IPS-NIHi7 (cell line): ENCODE measurements at regions not wholly inside any gene's neighbourhood (a gene's known extent, or its start where the extent isn't known, plus 50 kb on each side); places are given as distances from the start of the nearest gene placed in this dataset.
"Not testable (repeated sequence)": the region's sequence is repeated elsewhere in the genome, so short reads cannot be mapped to it uniquely, and the experiment has no call there.

Experiments used
- DNase-seq: peaks from one replicate; pipeline ENCODE4 v3.0.0; 2012; ENCODE audit warnings: mixed read lengths; ENCODE audit errors: extremely low spot score

DNA sequence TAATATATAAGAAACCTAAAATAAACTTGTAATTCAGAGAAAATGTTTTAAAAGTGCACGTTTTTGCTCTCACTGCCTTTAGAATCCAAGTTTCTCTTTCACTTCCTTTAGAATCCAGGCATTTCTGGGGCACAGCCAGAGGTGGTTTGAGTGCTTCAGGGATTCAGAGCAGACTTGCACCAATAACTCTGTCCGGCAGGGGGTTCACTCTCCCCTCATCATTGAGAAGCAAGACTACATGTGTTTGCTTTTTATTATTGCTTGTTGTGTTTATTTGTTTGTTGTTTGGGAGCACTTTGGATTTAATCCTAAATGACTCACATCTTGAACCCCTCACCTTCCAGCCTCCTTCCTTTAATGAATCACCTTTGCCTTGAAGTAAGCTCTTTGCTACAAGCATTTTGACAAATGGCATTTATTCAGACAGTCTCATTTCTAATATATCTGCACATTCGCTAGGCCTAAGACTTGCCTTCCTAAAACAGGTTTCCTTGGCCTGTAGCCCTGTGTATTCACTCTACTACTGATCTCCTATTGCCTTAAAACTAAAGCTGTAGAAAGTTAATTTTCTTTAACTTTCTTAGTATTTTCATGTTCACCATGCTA is 233.5 kb upstream of the ATP5MC3 start:
- peak; percentile 73 for DNase-seq

DNA sequence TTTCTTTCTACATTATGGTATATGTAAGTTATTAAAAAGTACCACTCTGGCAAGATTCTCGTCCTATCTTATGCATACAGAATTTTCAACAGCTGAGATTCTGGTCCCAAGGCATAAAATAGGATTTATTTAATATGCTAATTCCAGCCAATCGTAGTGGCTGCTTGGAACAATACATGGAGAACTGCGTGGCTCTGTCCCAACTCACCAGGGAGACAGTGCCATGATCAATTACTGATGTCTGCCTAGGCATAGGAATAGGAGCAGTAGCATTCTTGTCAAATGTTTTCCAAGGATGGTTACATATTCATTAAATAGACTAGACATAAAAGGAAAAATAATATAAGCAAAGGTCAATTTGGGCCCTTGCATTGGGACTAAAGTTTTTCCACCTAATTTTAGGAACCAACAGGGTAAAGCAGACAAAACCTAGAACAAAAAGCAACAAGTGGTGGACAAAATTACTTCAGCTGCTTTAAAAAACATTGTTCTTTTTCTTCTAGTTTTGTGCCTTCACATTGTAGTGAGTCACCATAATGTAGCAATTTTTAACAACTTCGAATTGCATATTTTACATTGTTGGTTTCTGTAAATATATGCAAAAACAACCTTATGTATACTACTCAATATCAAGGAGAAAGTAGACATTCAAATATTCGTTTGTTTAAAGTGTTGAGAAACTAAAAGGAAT is 232.8 kb upstream of the ATP5MC3 start:
- no peak for DNase-seq

DNA sequence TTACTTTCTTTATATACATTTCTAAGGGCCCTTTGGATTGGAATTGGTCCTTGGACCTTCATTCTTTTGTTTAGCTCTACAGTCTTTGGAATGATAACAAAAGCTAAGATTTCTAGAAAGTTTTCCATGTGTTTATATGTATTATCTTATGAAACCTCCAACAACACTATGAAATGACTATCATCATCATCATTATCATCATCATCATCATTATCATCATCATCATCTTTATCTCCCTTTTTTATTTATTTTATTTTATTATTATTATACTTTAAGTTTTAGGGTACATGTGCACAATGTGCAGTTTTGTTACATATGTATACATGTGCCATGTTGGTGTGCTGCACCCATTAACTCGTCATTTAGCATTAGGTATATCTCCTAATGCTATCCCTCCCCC is 229.4 kb upstream of the ATP5MC3 start:
- not testable (repeated sequence) for DNase-seq

DNA sequence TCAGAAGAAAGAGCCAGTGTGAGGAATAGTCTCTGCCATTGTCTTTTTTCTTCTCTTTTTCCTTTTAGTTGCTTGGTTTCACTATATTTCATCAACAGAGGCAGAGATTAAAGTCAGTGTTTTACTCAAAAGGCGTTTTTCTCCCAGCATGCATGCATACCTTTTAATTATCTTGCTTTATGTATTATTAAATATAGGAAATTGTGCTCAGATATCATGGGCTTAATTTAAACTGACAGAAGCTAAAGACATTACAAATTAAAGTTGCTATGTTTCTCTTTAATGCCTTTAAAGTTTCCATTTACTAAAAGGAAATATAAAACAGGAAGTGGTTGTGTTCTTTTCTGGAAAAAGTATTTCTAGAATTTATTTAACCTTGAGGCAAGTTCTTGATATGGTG is 223.3 kb upstream of the ATP5MC3 start:
- no peak for DNase-seq

DNA sequence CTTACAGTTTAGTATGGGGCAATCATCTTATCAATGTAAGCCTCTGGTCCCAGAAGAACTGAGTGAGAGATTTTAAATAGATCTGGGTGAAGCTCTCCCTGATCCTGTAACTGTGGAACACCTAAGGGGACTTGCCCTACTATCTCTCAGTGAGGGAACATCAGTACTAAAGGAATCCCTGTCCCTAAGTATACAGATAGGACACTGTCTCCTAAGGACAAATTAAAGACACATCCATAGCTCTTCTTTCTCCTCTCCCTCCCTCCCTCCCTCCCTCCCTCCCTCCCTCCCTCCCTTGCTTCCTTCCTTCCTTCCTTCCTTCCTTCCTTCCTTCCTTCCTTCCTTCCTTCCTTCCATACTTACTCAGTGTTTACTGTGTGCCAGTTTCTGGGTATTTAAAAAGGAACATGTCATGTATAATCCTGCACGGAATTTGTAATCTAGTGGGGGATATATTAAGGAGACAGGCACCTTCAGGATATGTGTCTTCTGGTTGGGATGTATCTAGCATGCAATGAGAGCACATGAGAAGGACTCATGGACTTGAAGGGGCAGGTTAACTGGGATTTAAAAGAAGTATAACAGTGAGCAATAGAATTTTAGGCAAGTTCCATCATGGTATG is 222.2 kb upstream of the ATP5MC3 start:
- DNase-seq, result no peak

DNA sequence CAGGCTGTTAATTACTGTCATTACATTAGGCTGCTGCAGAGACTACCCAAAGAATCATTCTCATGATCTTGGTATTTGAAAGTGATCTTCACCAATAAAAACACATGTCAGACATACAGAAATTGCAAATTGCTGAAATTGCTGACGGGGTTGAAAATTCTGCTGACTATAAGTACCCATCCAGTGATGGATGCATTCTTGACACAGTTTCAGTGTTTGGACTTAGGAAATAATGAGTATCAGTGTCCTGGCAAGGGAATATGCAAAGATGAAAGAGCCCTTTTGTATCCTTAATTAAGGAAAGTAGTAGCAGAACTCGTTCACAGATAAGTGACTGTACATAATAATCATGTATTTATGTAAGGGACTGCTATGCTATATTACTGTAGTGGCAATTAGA is 221.1 kb upstream of the ATP5MC3 start:
- no peak for DNase-seq

DNA sequence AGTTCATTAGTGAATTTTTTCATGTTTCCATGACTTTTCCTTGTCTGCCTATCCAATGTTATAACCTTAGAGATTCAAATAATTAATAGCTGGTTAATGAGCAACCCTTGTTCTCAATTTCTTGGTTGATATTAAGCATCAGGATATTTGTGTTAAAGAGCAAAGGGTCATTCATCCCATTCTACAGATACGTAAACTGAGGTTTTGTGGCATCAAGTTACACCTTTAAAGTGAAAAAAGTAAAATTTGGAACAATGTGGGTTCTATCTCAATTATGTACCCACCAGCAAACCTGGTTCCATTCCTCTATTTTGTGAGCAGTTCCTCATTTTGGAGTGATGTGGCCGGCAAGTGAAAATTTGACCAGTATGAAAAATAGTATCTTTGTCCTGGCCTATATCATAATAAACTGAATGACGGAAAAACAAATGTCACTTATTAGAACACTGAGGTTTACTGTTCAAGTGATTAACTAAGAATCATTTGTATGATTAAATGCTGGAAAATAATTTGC is 220.5 kb upstream of the ATP5MC3 start:
- DNase-seq, result no peak

DNA sequence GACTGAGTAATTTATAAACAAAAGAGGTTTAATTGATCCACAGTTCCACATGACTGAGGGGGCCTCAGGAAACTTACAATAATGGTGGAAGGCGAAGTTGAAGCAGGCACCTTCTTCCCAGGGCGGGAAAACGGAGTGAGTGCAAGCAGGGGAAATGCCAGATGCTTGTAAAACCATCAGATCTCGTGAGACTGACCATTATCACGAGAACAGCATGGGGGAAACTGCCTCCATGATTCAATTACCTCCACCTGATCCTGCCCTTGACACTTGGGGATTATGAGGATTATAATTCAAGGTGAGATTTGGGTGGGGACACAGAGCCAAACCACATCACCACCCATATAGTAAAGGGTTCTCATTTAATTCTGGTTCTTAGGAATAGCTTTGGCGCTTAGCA is 219.5 kb upstream of the ATP5MC3 start:
- no peak for DNase-seq

DNA sequence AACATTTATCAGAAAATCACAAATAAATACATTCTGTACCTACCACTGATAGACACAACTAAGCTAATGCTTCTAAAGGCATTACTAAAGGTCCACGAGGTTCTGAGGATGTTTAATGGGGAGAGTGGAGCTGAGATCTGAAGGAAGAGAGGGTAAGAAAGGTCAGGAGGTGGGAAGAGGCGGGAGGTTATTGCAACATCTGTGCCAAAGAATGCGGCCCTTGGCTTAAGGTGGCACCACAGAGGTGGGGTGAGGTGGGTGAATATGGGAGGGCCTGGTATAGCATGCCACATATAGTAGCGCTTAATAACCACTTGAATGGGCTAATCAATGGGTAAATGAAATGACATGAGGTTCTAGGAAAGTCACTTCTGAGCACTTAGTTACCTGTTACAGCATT is 217.8 kb upstream of the ATP5MC3 start:
- no peak for DNase-seq

DNA sequence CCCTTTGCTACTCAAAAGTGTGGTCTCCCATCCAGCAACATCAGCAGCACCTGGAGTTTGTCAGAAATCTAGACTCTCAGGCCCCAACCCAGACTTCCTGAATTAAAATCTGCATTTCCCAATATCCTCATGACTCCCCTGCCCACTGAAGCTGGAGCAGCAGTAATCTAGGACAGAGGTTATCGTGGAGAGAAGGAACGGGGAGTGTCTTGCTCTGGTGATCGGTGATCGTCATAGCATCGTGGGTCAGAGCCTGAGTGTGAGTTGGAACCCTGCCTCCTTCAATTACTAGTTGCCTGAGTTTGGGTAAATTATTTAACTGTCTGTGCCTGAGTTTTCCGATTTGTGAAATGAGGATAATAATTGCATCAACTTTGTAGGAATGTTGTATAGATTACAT is 217.3 kb upstream of the ATP5MC3 start:
- no peak for DNase-seq

DNA sequence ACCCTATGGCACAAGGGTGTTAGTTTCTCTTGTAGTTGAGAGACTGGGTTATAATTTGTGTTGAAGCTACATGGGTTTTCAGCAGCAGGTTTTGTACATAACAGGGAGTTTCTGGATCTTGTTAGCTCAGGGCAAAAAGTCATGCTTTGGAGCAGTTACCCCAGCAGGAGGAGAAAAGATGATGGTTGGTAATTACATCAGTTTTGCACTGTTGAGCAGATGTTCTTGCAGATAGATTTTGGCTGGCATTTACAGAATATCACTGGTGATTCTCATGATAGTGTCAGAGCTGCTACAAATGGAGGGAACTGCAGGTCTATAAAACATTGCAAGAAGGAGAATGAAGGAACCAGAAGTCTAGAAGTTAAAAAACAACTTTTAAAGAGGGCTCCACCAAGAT is 215.2 kb upstream of the ATP5MC3 start:
- no peak for DNase-seq

DNA sequence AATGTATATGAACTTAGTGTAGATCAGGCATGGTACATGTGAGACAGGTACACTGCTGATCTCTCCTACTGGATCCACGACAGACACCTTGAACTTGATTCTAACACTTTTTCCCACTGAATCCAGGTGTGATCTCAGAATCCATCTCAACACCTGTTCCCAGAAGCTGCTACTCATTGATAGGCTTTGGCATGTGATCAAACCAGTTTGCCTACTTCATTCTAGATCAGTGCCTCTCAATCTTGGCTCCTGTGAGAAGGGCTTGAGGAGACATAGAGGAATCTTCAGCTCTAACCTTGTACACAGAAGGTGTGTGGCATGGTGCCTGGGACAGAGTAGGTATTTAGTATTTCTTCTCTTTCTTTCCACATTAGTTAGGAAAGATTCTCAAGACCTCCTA is 212.3 kb upstream of the ATP5MC3 start:
- DNase-seq, result no peak

DNA sequence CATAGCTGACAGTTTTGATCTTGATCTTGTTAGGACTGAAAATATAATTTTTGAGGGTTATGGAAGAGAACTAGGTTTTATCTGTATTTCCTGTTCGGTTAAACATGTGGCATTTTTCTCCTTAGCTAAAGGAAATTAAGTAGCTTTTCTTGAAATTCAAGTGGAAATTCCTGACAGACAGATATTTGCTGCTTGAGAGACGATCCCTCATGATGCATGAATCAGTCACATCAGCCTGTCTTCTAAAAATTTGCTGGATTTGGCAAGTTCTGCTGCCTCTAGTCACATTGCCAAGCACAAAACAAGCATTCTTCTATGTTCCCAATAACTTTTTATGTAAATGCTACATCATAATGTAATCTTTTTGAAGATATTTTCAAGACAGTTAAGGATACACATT is 201.8 kb upstream of the ATP5MC3 start:
- DNase-seq, result no peak

DNA sequence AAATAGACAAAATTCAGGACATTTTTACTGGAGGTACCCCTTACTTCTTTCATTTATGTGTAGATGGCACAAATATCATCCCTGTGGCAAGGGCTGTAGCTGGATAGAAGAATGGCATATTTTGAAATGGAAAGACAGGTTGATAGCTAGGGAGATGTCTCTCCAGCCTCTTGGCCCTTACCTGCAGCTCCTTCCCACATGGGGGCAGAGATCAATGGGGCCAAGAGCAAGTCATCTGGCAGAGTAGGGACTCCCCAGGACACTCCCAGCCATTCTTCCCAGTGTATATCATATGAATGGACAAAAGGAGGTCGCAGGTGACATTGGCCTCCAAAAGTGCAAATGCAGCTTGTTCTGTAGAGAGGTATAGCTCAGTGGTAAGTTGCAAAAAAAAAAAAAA is 192.2 kb upstream of the ATP5MC3 start:
- no peak for DNase-seq

DNA sequence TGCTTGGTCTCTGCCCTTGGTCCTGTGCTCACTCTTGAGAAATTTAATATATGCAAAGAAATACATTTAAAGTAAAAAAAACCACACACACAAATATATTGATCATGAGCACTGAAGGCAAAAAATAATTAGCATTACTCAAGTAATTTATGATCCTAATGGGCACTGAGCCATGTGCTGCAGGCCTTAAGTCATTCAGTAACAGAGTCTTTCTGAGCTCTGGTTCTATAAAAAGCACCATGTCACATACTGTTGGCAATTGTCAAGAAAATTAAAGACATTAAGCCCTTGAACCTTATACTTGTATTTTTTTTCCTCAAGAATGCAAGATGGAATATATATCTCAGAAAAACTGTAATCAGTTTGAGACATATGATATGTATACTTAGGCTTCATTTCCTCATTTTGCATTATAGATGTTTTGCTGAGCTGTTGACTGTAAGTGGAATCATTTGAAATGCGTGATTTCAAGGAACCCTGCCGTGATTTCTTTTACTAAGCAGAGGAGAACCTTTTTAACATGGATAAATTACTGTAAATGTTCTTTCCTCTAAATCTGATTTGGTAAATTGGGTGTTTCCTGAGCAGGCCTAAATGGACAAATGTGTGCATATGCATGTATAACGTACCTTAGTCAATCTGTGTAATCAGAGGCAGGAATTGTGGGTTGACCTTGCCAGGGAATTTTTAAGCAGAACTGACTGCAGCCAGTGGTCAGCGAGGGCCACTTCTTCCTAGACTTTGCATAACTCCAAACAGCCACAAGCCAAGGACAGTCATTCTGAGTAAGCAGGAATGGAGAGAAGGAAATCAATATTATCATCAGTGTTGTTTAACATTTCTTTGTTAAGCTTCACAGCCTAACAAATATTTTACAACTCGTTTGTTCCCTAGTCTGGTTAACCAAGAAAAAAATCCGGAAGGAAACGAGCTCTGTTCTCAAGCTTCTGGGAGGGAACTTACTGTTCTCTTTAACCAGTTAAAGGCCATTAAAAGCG is 191.5 kb upstream of the ATP5MC3 start:
- DNase-seq, result no peak

DNA sequence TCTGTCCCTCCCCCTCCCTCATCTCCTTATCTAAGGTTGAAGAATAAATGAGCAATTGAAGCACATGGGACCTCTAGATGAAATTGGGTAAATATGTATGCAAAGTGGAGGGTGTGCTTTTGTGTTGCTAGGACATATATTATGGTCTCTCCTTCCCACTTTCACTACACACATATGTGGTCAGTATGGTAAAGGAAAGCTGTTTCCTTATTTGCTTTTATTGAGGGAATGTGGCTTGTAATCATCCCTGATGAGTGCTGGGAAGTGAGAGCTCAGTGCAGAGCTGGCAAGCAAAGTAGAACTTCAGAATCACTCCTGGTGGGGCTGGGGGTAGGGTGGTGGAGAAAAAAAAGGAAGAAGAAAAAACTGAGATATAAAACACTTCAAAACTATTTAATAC is 189.9 kb upstream of the ATP5MC3 start:
- DNase-seq, result no peak

DNA sequence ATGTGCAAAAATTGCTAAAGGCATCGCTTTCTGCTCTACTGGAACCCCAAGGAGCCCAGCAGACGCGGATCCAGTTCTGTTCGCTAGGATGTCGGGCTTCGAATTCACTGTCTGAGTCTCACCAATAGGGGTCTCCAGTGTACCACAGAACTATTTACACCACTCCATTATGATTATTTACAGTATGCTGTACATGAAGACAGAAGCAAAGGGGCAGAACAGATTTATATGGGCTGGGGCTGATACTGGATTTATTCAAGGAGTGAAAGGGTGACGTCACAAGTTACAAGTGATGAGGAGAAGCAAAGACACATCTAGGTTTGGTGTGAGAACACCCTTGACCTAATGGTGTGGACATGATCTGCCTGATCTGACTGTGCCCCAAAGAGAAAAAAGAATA is 185.3 kb upstream of the ATP5MC3 start:
- DNase-seq, result peak; percentile 71

DNA sequence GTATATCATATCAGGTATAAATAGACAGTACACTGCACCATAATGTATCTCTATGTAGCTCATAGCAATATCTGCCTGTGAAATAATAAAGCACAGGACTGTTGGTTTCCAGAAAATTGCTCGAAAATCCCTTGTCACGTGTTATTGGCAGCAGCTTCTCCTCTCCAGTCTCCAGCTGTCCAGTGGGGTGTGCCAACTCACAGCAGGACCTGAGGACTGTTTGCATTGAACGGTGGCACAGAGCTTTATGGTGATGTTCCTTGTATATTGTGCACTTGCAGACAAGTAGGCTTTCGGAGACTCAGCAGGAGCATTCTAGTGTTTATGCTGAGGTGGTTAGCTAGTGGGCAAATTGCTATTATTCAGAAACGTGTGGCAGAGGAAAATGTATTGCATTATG is 182.2 kb upstream of the ATP5MC3 start:
- DNase-seq, result no peak

DNA sequence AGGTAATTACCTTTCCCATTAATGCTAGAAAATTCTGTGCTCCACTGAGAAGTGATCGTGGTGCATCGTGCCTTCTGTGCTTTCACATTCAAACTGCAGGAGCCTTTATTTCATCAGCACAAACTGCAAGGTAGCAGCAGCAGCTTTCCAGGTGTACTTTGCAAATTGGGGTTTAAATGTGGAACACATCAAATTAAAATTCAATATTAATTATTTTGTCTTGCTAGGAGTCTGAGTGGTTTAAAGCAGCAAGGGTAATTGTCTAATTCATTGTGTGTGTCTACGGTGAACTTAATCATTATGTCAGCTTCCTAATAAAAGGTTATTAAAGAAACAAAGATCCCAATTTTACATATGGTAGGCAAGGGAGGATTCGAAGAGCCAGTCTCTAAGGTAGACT is 180.8 kb upstream of the ATP5MC3 start:
- no peak for DNase-seq

DNA sequence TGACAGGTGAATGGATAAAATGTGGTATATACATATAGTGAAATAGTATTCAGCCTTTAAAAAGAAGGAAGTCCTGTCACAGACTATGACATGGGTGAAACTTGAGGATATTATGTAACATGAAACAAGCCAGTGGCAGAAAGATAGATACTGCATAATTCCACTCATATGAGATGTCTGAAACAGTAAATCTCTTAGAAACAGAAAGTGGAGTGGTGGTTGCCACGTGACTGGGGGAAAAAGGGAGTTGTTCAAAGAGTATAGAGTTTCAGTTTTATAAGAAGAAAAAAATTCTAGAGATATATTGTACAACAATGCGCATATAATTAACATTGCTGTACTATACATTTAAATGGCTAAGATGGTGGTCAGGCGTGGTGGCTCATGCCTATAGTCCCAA is 178.2 kb upstream of the ATP5MC3 start:
- DNase-seq, result no peak

DNA sequence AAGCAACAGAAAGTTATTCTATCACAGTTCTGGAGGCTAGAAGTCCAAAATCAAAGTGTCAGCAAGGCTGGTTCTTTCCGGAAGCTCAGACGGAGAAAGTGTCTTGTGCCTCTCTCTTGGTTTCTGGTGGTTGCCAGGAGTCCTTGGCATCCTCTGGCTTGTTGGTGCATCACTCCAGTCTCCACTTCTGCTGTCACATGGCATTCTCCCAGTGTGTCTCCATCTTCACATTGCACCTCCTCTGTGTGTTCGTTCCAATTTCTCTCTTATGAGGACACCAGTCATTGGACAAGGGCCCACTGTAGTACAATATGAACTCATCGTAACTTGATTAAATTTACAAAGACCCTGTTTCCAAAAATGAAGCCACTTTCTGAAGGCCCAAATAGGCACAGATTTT is 175.4 kb upstream of the ATP5MC3 start:
- DNase-seq, result no peak

DNA sequence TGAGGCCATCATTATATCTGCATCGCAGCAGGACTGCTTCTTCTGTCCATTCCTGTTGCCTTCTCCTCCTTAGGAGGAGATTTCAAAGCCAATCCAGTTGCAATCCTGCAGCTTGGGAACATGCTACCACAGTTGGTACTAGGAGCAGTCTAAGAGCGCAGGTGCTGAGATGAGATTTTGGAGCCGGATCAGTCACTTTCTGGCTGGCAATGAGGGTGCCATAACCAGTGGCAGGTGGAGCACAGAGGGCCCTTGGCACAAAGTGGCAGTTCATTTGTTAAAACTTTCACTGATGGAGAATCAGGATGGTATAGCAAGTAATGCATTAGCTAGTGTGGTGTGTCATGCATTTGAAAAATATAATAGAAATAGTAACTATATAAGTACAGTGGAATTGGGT is 173.7 kb upstream of the ATP5MC3 start:
- DNase-seq, result no peak
